HCT116 (cell line): ENCODE measurements at regions not wholly inside any gene's neighbourhood (a gene's known extent, or its start where the extent isn't known, plus 50 kb on each side); places are given as distances from the start of the nearest gene placed in this dataset.

Source experiments
- ELF1 ChIP-seq: IDR thresholded peaks from 2 replicates; pipeline ENCODE4 v1.6.1; 2012; ENCODE audit warnings: low read depth, borderline replicate concordance
- EZH2 ChIP-seq: fragments of 200-600 bp; sonication (generic); IDR thresholded peaks from 2 replicates; pipeline ENCODE4 v1.6.1; 2017; ENCODE audit warnings: antibody characterized with exemption, mixed run types
- POLR2A ChIP-seq: IDR thresholded peaks from 2 replicates; pipeline ENCODE4 v1.7.0; 2011; ENCODE audit warnings: borderline replicate concordance; ENCODE audit not compliant: insufficient read depth, insufficient read length; ENCODE audit errors: extremely low read depth
- POLR2AphosphoS5 ChIP-seq: IDR thresholded peaks from 2 replicates; pipeline ENCODE4 v1.6.1; 2011; ENCODE audit warnings: mild to moderate bottlenecking, low read depth, low read length, moderate library complexity
- YY1 ChIP-seq: IDR thresholded peaks from 2 replicates; pipeline ENCODE4 v1.6.1; 2011; ENCODE audit warnings: low read length, low read depth, moderate library complexity, mild to moderate bottlenecking; ENCODE audit not compliant: insufficient replicate concordance; ENCODE audit errors: extremely low read depth
- ZNF274 ChIP-seq: fragments of 200-500 bp; sonication (Bioruptor generic); IDR thresholded peaks from 2 replicates; pipeline ENCODE4 v1.6.1; 2014; ENCODE audit warnings: mild to moderate bottlenecking, low read depth, low read length, inconsistent platforms
- TF ChIP-seq, protein P1 (sequence below), 3 experiments: fragments of 200-600 bp in 1 of 3; sonication (generic) in 1 of 3; IDR thresholded peaks in 2 of 3; conservative IDR thresholded peaks in 1 of 3; 2 replicates each; pipeline ENCODE4 v1.5.1; 2012 to 2017; ENCODE audit warnings: low read depth in 2 of 3, low read length in 2 of 3, antibody characterized with exemption in 1 of 3, borderline replicate concordance in 1 of 3, control low read depth in 1 of 3, mild to moderate bottlenecking in 1 of 3, mixed read lengths in 1 of 3, mixed run types in 1 of 3, moderate library complexity in 1 of 3; ENCODE audit not compliant: insufficient read depth in 1 of 3
- TF ChIP-seq, protein P2 (sequence below): IDR thresholded peaks from 2 replicates; pipeline ENCODE4 v1.6.1; 2012; ENCODE audit warnings: low read depth
- TF ChIP-seq, protein P3 (sequence below): IDR thresholded peaks from 2 replicates; pipeline ENCODE4 v1.6.1; 2012

- TF ChIP-seq POLR2A (no peak), EZH2 (no peak), ZNF274 (no peak), ELF1 (no peak), POLR2AphosphoS5 (no peak), YY1 (no peak)
- TF ChIP-seq, protein P1, sequence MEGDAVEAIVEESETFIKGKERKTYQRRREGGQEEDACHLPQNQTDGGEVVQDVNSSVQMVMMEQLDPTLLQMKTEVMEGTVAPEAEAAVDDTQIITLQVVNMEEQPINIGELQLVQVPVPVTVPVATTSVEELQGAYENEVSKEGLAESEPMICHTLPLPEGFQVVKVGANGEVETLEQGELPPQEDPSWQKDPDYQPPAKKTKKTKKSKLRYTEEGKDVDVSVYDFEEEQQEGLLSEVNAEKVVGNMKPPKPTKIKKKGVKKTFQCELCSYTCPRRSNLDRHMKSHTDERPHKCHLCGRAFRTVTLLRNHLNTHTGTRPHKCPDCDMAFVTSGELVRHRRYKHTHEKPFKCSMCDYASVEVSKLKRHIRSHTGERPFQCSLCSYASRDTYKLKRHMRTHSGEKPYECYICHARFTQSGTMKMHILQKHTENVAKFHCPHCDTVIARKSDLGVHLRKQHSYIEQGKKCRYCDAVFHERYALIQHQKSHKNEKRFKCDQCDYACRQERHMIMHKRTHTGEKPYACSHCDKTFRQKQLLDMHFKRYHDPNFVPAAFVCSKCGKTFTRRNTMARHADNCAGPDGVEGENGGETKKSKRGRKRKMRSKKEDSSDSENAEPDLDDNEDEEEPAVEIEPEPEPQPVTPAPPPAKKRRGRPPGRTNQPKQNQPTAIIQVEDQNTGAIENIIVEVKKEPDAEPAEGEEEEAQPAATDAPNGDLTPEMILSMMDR (IDR thresholded peaks at IDR 0.05 in 2 of 3, conservative IDR thresholded peaks at IDR 0.05 in 1 of 3; ENCODE audit: borderline replicate concordance in 1 of 3, insufficient read depth in 1 of 3, low read depth in 2 of 3, low read length in 2 of 3) = no peak
- TF ChIP-seq, protein P2, sequence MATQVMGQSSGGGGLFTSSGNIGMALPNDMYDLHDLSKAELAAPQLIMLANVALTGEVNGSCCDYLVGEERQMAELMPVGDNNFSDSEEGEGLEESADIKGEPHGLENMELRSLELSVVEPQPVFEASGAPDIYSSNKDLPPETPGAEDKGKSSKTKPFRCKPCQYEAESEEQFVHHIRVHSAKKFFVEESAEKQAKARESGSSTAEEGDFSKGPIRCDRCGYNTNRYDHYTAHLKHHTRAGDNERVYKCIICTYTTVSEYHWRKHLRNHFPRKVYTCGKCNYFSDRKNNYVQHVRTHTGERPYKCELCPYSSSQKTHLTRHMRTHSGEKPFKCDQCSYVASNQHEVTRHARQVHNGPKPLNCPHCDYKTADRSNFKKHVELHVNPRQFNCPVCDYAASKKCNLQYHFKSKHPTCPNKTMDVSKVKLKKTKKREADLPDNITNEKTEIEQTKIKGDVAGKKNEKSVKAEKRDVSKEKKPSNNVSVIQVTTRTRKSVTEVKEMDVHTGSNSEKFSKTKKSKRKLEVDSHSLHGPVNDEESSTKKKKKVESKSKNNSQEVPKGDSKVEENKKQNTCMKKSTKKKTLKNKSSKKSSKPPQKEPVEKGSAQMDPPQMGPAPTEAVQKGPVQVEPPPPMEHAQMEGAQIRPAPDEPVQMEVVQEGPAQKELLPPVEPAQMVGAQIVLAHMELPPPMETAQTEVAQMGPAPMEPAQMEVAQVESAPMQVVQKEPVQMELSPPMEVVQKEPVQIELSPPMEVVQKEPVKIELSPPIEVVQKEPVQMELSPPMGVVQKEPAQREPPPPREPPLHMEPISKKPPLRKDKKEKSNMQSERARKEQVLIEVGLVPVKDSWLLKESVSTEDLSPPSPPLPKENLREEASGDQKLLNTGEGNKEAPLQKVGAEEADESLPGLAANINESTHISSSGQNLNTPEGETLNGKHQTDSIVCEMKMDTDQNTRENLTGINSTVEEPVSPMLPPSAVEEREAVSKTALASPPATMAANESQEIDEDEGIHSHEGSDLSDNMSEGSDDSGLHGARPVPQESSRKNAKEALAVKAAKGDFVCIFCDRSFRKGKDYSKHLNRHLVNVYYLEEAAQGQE = no peak
- TF ChIP-seq, protein P3, sequence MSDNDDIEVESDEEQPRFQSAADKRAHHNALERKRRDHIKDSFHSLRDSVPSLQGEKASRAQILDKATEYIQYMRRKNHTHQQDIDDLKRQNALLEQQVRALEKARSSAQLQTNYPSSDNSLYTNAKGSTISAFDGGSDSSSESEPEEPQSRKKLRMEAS = no peak
Measured at GRCh38 chr18:78101091-78101490, 851.4 kb downstream of the GALR1 start.
